Stimulated activated CD4-positive, alpha-beta T cell treated with anti-CD3 and anti-CD28 coated beads, TNF-alpha, amount 100 ng/mL, for 48 hours (primary cell): ENCODE measurements at regions not wholly inside any gene's neighbourhood (a gene's known extent, or its start where the extent isn't known, plus 50 kb on each side); places are given as distances from the start of the nearest gene placed in this dataset.
"Not testable (repeated sequence)": the region's sequence is repeated elsewhere in the genome, so short reads cannot be mapped to it uniquely, and the experiment has no call there.

Experiments used
- DNase-seq, 3 donors: peaks; one replicate each; pipeline ENCODE4 v3.0.0-alpha.2; 2020; ENCODE audit warnings: low read depth in 3 of 3

DNA sequence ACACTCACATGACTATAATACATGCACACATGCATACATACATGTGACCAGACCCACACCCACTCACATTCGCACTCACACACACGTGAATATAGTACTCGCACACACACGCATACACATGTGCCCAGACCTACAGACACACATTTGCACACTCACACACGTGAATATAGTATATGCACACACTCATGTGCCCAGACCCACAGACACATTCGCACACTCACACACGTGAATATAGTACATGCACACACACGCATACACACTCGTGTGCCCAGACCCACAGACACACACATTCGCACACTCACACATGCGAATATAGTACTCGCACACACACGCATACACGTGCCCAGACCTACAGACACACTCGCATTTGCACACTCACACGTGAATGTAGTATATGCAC, 186.9 kb downstream of the NPIPB11 start:
- not testable (repeated sequence) for DNase-seq

DNA sequence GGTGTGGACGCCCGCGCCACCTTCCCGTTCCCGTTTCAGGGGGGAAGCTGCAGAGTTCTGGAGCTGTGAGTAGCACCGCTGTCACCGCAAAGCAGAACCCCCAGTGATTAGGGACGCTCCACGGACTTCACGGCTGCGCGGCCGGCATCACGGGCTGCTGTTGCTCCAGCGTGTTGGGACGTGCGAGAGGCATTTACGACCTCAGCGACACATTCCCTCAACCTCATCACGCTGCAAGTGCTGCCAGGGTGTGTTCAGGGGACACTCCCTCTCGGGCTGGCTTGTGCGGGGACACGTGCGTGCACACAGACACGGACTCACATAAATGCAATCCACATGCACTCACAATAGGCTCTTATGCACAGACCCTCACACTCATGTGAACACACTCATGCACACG, 187.9 kb downstream of the NPIPB11 start:
- DNase-seq, result not testable (repeated sequence)

DNA sequence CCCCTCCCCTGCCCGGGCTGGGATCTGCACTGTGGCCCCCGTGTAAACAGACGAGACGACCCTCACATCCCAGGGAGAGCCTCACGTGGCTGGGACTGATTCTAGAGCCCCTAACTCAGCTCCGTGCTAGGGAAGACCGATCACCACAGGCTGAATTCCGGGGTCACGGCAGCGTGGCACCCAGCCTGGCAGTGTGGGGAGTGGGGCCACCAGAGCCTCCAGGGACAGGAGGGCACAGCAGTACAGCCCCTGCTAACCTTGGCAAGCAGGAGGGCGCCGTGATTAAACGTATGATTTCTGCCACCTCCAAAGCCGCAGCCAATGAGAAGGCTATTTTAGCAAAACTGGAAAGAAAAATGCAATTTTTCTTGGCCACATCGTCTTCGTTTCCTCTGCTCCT, 188.3 kb downstream of the NPIPB11 start:
- not testable (repeated sequence) for DNase-seq

DNA sequence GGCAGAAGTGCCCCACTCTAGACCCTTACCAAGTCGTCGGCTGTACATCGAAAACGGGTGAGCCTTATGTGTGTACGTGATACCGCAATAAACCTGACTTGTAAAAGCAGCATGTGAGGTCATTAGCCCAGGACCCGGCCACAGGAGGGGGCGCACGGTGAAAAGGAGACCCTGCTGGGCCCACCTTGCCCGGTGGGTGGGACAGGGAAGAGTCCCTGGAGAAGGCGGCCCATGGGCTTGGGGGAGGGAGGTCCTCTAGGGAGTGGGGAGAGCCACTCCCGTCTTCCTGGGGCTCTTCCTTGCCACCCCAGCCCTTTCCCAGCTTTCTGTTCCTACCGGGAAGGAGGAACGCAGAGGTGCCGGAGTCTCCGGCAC, 188.8 kb downstream of the NPIPB11 start:
- not testable (repeated sequence) for DNase-seq

DNA sequence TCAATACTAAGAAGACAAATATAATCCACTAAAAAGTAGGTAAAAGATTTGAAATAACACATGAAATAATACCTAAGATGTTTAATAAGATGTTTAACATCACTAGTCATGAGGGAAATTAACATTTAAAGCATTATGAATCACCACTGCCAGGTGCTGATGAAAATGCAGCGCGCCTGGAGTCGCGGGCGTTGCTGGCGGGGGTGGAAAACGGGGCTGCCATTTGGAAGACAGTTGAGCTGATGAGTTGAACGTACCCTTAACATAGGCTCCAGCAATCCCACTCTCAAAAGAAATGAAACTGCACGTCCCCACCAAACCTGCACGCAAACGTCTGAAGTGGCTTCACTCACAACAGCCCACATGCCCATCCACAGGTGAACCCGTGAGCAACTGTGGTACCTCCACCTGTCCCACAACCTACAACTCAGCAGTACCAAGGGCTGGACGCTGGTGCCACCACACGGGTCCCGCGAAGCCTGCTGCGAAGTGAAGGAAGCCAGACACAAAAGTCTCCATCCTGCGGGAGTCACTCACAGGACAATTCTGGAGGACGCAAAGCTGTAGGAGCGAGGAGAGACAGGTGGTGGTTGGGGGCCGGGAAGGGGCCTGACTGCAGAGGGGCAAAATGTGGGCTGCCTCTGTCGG, 189.3 kb downstream of the NPIPB11 start:
- not testable (repeated sequence) for DNase-seq

DNA sequence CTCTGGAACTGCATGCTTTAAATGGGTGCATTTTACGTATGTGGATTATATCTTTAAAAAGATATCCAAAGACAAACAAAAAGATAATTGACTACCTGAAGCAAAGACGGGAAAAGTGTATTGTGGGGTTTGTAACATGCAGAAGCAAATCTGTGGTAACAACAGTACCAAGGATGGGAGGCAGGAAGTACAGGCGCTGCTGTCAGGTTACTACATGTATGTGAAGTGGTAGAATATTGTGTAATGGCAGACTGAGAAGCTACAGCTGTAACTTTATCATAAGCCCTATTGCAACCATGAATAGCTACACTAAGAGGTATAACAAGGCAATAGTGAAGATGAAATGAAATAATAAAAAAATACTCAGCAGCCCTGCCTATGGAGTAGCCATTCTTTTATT, 192.7 kb downstream of the NPIPB11 start:
- DNase-seq, result not testable (repeated sequence)

DNA sequence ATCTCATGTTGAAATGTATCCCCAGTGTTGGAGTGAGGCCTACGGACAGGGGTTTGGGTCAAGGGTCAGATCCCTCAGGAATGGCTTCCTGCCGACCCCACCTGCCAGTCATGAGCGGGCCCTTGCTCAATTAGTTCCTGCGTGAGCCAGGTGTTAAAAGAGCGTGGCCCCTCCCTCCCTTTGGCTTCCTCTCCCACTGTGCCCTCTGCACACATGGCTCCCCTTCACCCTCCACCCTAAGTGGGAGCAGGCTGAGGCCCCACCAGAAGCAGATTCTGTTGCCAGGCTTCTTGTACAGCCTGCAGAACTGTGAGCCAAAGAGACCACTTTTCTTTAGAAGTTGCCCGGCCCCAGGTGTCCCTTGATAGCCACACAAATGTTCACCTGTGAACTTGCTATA, 193.3 kb downstream of the NPIPB11 start:
- not testable (repeated sequence) for DNase-seq

DNA sequence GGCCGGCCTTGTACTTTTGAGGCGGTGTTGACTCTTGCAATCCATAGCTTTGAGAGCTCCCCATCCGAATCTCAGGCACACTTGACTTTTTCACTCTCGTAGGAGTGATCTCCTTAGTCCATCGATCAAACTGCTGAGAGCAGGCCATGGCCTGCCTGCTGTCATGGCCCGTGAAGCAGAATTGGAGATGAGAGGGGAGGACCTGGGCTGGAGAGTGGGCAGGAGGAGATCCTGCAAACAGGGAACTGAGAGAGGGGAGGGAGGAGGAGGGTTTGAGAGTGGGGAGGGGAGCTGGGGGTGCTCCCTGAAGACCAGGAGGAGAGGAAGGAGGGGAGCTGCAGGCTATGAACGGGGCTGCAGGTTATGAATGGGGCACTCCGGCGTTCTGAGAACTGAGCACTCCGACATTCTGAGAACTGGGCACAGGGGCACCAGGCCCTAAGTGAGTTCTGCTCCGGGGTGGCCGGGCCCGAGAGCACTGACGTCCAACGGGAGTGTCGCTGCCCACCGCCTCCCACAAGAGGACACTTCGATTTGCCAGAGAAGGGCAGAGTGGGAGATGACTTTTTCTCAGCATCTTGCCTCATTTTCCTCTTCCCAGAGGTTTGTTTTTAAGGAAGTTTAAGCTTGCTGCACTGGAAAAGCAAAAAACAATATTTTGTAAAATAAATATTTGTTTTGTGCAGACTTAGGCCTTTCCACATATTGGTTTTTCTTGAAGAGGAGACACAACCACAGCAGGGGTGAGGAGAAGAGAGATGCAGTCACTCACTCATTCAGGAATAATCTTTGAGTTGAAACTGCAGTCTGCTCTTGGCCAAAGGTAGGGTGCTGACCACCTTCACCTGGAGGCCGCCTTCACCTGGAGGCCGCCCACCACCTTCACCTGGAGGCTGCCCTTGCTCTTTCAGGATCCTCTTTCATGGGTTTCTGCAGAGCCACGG, 194.2 kb downstream of the NPIPB11 start:
- DNase-seq, result not testable (repeated sequence)

DNA sequence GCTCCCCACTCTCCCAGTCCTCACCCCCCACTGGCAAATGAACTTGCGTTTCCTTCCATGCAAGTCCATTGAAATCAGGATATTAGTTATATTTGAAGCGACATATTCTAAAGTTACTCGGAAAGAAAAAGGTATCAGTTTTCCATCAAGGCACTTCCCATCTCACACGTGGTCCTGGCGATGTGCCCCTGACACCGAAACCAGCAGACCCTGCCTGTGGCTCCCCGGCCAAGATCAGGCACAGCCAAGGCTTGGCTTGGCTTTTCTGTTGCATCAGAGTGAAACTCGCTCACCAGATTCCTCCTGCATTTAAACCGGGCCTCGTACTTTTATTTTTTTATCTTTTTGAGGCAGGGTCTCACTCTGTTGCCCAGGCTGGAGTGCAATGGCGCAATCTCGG, 195.1 kb downstream of the NPIPB11 start:
- not testable (repeated sequence) for DNase-seq

DNA sequence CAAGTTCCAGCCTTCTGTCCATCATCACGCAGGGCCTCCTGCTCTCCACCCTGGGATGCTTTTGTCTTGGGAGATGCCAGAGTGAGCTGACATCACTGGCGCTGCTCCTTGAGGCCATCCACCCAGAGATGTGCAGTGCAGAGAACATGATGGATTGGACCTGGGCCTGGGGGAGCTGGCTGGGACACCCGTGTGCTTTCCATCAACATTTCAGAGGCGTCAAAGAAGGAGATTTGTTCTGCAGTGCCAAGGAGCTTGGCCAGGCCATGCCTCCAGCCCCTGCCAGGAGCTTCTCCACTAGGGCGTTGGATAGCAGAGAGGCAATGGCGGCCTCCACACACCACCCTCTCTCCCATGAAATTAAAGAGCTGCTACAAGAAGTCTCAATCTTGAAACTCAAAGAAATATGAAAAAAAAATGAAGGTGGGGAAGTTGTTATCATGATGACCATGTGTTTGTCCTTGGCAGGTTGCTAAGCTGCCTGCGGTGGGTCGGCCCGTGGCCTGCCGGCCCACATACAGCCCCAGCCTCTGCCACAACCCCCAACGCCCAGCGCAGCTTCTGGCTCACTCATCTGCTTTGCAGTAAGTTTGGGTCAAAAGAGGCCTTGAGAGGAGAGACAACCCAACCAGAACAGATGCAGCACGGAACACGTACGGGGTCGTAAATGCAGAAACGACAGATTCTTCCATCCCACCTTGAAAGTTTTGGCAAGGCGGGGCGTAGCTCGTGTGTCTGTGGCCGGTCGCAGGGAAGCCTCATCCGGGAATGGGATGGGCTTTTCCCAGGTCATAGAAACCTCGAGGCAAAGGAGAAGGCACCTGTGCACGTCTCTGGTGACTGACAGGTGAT, 196.0 kb downstream of the NPIPB11 start:
- not testable (repeated sequence) for DNase-seq

DNA sequence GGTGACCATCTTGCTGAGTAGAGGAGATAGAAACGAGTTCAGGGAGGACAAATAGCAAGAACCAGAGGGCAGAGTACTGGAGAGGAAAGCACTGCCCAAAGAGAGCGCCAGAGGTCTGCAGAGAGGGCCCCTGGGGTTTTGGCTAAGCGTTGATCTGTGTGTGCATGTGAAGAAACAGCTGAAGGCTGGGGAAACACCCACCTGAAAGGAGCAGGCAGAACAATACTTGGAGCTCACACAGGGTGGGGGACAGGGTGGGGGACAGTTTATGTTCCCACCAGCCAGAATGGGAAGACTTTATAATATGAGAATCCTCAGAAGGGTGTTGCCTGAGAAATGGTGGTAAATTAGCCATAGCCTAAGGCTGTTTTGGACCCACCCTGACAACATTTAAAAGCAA, 200.4 kb downstream of the NPIPB11 start:
- DNase-seq, result not testable (repeated sequence)

DNA sequence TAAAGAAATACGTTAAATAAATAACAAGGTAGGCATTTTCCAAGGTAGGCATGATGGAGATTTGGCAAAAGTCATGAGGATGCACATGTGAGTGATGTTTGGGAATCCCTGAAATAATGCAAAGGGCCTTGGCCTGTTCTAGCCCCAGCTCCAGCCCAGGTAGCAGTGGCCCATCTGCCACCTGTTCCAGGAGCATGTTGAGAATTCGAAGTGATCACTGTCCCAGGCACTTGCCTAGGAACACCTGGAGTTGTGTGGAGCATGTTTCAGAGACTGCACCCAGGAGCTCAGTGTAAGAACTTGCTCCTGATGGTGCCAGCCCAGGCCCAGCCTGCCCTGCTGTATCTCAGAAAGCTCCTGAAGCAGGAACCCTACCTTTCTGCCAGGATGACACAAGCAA, 201.4 kb downstream of the NPIPB11 start:
- not testable (repeated sequence) for DNase-seq

DNA sequence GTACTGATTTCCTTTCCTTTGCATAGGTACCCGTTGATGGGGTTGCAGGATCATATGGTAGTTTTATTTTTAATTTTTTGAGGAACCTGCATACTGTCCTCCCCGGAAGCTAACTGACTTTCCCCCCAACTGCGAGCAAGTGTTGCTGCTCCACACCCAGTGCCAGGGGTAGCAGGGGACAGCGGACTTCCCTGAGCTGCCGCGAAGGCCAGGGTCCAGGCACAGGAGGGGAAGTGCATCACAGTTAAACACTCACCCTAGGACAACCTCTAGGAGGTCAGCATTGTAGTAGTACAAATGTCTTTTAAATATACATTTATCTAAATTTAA, 201.7 kb downstream of the NPIPB11 start:
- no peak for DNase-seq

DNA sequence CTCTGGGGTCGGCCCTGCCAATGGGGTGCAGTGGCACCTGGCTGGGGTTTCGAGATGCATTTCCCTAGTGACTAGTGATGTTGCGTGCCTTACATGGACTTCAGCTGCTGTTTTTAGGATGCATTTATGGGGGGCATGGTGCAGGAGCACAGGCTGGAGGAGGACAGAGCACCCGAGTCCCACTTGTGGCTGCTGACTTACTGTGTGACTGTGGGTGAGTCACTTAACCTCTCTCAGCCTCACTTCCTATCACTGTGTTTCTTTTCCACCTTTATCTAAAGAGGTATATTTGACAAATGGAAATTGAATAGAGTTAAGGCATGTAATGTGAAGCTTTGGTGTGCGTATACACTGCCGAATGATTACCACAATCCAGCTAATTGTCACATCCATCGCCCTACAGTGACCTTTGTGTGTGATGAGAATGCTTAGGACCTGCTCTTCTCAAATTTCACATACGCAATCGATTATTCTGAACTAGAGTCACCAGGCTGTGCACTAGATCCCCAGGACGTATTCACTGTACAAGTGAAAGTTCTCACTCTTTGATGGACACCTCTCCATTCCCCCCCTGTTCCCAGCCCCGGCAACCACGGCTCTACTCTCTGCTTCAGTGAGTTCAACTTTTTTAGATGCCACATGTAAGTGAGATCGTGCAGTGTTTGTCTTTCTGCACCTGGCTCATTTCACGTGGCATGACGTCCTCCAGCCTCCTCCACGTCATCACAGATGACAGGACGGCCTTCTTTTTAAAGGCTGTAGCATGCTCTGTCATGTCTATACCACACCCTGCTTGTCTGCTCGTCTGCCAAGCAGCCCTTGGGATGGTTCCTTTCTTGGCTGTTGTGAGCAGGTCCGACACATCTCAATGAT, 202.3 kb downstream of the NPIPB11 start:
- not testable (repeated sequence) for DNase-seq

DNA sequence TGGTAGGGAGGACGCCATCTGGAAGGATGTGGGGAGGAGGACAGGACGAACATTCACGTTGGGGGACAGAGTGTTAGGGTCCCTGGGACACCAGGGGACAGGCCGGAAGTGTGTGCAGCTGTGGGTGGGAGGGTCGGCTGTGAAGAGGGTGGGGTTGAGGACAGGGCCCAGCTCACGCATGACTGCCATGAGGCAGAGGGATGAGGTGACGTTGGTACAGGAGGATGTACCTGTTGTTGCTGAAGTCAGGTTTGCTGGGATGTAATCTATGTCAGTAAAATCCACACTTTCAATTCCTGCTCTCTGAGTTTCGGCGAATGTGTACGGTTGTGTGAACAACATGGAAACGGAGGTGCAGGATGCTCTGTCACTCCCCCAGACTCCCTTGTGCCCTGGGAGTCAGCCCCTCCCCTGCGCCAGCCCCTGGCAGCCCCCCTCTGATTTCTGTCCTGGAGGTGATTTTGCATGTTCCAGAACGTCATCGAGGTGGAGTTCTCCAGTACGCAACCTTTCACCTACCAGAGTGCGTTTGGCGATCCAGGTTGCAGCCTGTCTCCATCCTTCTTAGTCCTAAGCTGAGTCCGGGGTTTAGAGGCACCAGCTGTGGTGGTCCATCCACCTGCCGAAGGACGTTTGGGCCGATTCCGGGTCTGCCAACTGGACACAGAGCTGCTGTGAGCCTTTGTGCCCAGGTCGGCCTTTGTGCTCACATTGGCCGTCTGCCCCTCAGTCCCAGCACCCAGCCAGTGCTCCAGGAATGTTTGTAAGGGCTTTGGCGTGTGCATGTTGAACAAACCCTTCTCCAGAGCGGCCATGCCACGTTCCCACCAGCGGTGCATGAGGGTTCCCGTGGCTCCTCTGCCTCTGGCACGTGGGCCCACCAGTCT, 203.2 kb downstream of the NPIPB11 start:
- DNase-seq, result not testable (repeated sequence)

DNA sequence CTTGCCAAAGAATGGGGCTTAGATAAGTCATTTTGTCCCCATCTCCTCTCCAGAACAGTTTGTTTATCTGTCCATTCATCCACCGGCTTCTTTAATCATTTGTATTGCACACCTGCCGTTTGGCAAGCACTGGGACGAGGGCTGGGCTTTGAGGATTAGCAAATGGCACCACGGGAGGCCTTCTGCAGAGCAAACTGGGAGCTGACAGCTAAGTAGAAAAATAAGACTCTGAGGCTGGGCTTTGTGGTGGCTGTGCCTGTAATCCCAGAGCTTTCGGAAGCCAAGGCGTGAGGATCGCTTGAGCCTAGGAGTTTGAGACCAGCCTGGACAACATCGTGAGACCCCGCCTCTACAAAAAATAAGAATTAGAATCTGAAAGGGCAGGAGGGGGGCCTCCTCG, 203.9 kb downstream of the NPIPB11 start:
- DNase-seq, result not testable (repeated sequence)

DNA sequence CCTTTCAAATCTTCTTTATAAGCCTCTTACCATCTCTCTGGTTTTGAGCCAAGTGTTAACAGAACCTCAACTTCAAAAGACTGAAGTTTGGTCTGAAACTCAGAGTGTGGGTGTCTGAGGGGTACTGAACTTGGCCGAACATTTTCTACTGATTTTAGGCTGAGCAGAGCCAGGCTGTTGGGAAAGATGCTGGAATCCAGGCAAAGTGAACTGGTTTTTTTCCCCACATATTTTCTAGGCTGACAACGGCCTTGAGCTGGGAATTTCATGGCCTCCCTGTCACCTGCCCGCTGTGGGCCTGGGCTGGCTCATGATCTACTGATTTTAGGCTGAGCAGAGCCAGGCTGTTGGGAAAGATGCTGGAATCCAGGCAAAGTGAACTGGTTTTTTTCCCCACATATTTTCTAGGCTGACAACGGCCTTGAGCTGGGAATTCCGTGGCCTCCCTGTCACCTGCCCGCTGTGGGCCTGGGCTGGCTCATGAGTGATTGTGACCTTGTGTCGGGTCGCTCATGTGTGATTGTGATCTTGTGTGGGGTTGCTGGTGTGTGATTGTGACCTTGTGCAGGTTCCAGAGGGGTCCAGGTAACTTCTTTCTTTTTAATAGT, 204.4 kb downstream of the NPIPB11 start:
- not testable (repeated sequence) for DNase-seq

DNA sequence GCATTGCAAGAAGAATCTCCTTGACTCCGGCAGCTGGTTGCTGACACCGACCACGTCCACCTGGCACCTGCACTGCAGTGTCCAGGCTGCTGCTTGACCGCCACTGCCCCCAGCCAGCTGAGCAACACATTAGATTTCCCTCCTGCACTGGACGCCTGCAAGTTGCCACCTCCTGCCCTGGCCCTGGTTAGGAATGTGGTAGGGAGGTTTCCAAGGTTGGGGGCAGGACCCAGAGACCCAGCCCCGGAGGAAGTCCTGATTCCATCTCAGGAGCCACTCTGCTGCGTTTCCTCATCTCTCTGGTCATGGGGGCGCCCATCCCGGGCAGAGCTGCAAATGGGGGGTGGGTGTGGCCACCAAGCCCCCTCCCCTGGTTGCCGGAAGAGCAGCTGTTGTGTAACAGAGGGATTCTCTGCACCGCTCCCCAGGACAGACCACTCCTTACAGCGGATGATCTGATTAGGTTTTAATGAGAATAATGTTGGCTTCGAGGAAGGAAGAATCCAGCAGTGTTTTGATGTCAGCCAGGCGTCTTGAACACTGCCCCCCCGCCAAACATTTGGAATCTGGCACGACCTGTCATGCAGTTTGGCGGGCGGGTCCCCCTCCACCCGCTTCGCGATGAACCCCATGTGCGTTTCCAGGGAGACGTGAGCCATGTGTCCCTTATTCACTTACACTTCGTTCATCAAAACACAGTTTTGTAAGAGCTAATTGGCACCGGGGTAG, 205.1 kb downstream of the NPIPB11 start:
- not testable (repeated sequence) for DNase-seq

DNA sequence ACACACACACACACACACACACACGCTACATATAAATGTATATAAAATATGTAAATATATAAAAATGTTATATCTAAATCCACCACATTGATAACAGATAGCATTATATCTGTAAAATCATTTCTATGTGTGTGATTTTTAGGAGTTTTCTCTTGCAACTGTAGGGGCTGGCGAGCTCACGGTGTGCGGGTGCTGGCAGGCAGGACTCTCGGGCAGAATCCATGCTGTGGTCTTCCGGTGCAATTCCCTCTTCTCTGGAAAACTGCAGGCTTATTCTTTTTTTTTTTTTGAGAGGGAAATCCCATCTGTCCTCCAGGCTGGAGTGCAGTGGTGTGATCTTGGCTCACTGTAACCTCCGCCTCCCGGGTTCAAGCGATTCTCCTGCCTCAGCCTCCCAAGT, 205.8 kb downstream of the NPIPB11 start:
- DNase-seq, result not testable (repeated sequence)
